ENCODE measurements at regions not wholly inside any gene's neighbourhood (a gene's known extent, or its start where the extent isn't known, plus 50 kb on each side); places are given as distances from the start of the nearest gene placed in this dataset.
"Not testable (repeated sequence)": the region's sequence is repeated elsewhere in the genome, so short reads cannot be mapped to it uniquely, and the experiment has no call there.

GRCh38 chr3:89957451-89957850, 850.0 kb downstream of the EPHA3 start:
- no peak overlapping the region for H3K27ac ChIP-seq (ENCODE audit: low read depth, low read length)
- no peak for DNase-seq
- no peak overlapping the region for H3K23ac ChIP-seq (ENCODE audit: low read length)
- no peak overlapping the region for H2BK15ac ChIP-seq (replicated peaks; ENCODE audit: low read depth)
- no peak overlapping the region for H3K4me3 ChIP-seq (ENCODE audit: low read length)
- no peaks in the 10 kb centered on the region for H3K79me2 ChIP-seq (ENCODE audit: control insufficient read depth, insufficient read depth, low read length)
- H3K9ac ChIP-seq (ENCODE audit: low read length), result no peak overlapping the region
- H2BK120ac ChIP-seq (ENCODE audit: low read depth, low read length), result no peak overlapping the region
- H2AK5ac ChIP-seq (ENCODE audit: low read length), result no peak overlapping the region
- no peak overlapping the region for H4K5ac ChIP-seq (ENCODE audit: low read length)
- no peaks in the 10 kb centered on the region for H3K36me3 ChIP-seq (ENCODE audit: control insufficient read depth, insufficient read depth, low read length)
- H4K8ac ChIP-seq (ENCODE audit: low read depth, low read length), result no peak overlapping the region
- no peaks in the 10 kb centered on the region for H3K79me1 ChIP-seq (ENCODE audit: low read length)
- no peak overlapping the region for H3K4me2 ChIP-seq (ENCODE audit: low read length)
- no peak overlapping the region for H3K56ac ChIP-seq (ENCODE audit: low read length)
- H3K18ac ChIP-seq (ENCODE audit: low read length), result no peak overlapping the region
- no peaks in the 10 kb centered on the region for H3K4me1 ChIP-seq (ENCODE audit: control insufficient read depth, low read depth, low read length)
- WGBS (ENCODE audit: extremely low coverage, insufficient coverage, low lambda C conversion rate), result no CpG with 5 or more reads among the region's 2 CpGs
- no peaks in the 10 kb centered on the region for H3K27me3 ChIP-seq (ENCODE audit: insufficient read depth, low read length, poor library complexity)
- H3K4ac ChIP-seq (ENCODE audit: low read depth, low read length), result no peak overlapping the region
- H2BK5ac ChIP-seq (ENCODE audit: low read length), result no peak overlapping the region

GRCh38 chr3:89958163-89958562, 850.7 kb downstream of the EPHA3 start:
- not testable (repeated sequence) for H2BK120ac ChIP-seq (ENCODE audit: low read depth, low read length); H3K23ac ChIP-seq (ENCODE audit: low read length); H3K56ac ChIP-seq (ENCODE audit: low read length); H3K4me1 ChIP-seq (ENCODE audit: control insufficient read depth, low read depth, low read length); H4K8ac ChIP-seq (ENCODE audit: low read depth, low read length); DNase-seq; H3K4me3 ChIP-seq (ENCODE audit: low read length); H2BK15ac ChIP-seq (replicated peaks; ENCODE audit: low read depth); H2AK5ac ChIP-seq (ENCODE audit: low read length); H3K36me3 ChIP-seq (ENCODE audit: control insufficient read depth, insufficient read depth, low read length); H3K27me3 ChIP-seq (ENCODE audit: insufficient read depth, low read length, poor library complexity); H3K9ac ChIP-seq (ENCODE audit: low read length); H3K79me2 ChIP-seq (ENCODE audit: control insufficient read depth, insufficient read depth, low read length); H3K79me1 ChIP-seq (ENCODE audit: low read length); H3K4me2 ChIP-seq (ENCODE audit: low read length); H2BK5ac ChIP-seq (ENCODE audit: low read length); H4K5ac ChIP-seq (ENCODE audit: low read length); H3K27ac ChIP-seq (ENCODE audit: low read depth, low read length); H3K18ac ChIP-seq (ENCODE audit: low read length)
- peak overlapping the region; percentile 20 for H3K4ac ChIP-seq (ENCODE audit: low read depth, low read length)
- no CpG with 5 or more reads among the region's 9 CpGs for WGBS (ENCODE audit: extremely low coverage, insufficient coverage, low lambda C conversion rate)

- Histone ChIP-seq H2AK5ac (ENCODE audit: low read length) (no peak overlapping the region), H2BK15ac (replicated peaks; ENCODE audit: low read depth) (no peak overlapping the region), H3K4me3 (ENCODE audit: low read length) (no peak overlapping the region), H3K79me1 (ENCODE audit: low read length) (no peaks in the 10 kb centered on the region), H3K36me3 (ENCODE audit: control insufficient read depth, insufficient read depth, low read length) (no peaks in the 10 kb centered on the region), H3K27me3 (ENCODE audit: insufficient read depth, low read length, poor library complexity) (no peaks in the 10 kb centered on the region), H4K8ac (ENCODE audit: low read depth, low read length) (no peak overlapping the region), H4K5ac (ENCODE audit: low read length) (no peak overlapping the region), H2BK120ac (ENCODE audit: low read depth, low read length) (no peak overlapping the region), H3K27ac (ENCODE audit: low read depth, low read length) (no peak overlapping the region), H3K4me1 (ENCODE audit: control insufficient read depth, low read depth, low read length) (no peaks in the 10 kb centered on the region), H3K4me2 (ENCODE audit: low read length) (no peak overlapping the region), H2BK5ac (ENCODE audit: low read length) (no peak overlapping the region), H3K79me2 (ENCODE audit: control insufficient read depth, insufficient read depth, low read length) (no peaks in the 10 kb centered on the region), H3K23ac (ENCODE audit: low read length) (no peak overlapping the region), H3K56ac (ENCODE audit: low read length) (no peak overlapping the region), H3K18ac (ENCODE audit: low read length) (no peak overlapping the region), H3K4ac (ENCODE audit: low read depth, low read length) (no peak overlapping the region), H3K9ac (ENCODE audit: low read length) (no peak overlapping the region)
- DNase-seq, result no peak
Observed at GRCh38 chr3:89964347-89964746, 856.9 kb downstream of the EPHA3 start.

- Histone ChIP-seq H2BK120ac (ENCODE audit: low read depth, low read length) (no peak overlapping the region), H4K5ac (ENCODE audit: low read length) (no peak overlapping the region), H3K79me1 (ENCODE audit: low read length) (no peaks in the 10 kb centered on the region), H3K56ac (ENCODE audit: low read length) (no peak overlapping the region), H3K27ac (ENCODE audit: low read depth, low read length) (no peak overlapping the region), H2AK5ac (ENCODE audit: low read length) (no peak overlapping the region), H3K4me2 (ENCODE audit: low read length) (no peak overlapping the region), H3K23ac (ENCODE audit: low read length) (no peak overlapping the region), H3K36me3 (ENCODE audit: control insufficient read depth, insufficient read depth, low read length) (no peaks in the 10 kb centered on the region), H3K79me2 (ENCODE audit: control insufficient read depth, insufficient read depth, low read length) (no peaks in the 10 kb centered on the region), H3K9ac (ENCODE audit: low read length) (no peak overlapping the region), H2BK5ac (ENCODE audit: low read length) (no peak overlapping the region), H3K4me3 (ENCODE audit: low read length) (no peak overlapping the region), H3K4me1 (ENCODE audit: control insufficient read depth, low read depth, low read length) (no peaks in the 10 kb centered on the region), H4K8ac (ENCODE audit: low read depth, low read length) (no peak overlapping the region), H2BK15ac (replicated peaks; ENCODE audit: low read depth) (no peak overlapping the region), H3K27me3 (ENCODE audit: insufficient read depth, low read length, poor library complexity) (no peaks in the 10 kb centered on the region), H3K4ac (ENCODE audit: low read depth, low read length) (no peak overlapping the region), H3K18ac (ENCODE audit: low read length) (no peak overlapping the region)
- 100% methylated on average over 3 of the region's 5 CpGs for WGBS (ENCODE audit: extremely low coverage, insufficient coverage, low lambda C conversion rate)
- no peak for DNase-seq
Observed at GRCh38 chr3:89966877-89967665, 859.6 kb downstream of the EPHA3 start.

- no peaks in the 10 kb centered on the region for H3K27me3 ChIP-seq (ENCODE audit: insufficient read depth, low read length, poor library complexity)
- WGBS (ENCODE audit: extremely low coverage, insufficient coverage, low lambda C conversion rate), result no CpG with 5 or more reads among the region's 2 CpGs
- H3K9ac ChIP-seq (ENCODE audit: low read length), result no peak overlapping the region
- H3K4me3 ChIP-seq (ENCODE audit: low read length), result no peak overlapping the region
- DNase-seq, result no peak
- no peak overlapping the region for H2AK5ac ChIP-seq (ENCODE audit: low read length)
- H3K4me1 ChIP-seq (ENCODE audit: control insufficient read depth, low read depth, low read length), result no peaks in the 10 kb centered on the region
- H3K18ac ChIP-seq (ENCODE audit: low read length), result no peak overlapping the region
- no peak overlapping the region for H3K23ac ChIP-seq (ENCODE audit: low read length)
- no peak overlapping the region for H2BK15ac ChIP-seq (replicated peaks; ENCODE audit: low read depth)
- H3K79me1 ChIP-seq (ENCODE audit: low read length), result no peaks in the 10 kb centered on the region
- no peak overlapping the region for H2BK5ac ChIP-seq (ENCODE audit: low read length)
- no peak overlapping the region for H3K27ac ChIP-seq (ENCODE audit: low read depth, low read length)
- H4K8ac ChIP-seq (ENCODE audit: low read depth, low read length), result no peak overlapping the region
- no peaks in the 10 kb centered on the region for H3K79me2 ChIP-seq (ENCODE audit: control insufficient read depth, insufficient read depth, low read length)
- H2BK120ac ChIP-seq (ENCODE audit: low read depth, low read length), result no peak overlapping the region
- no peak overlapping the region for H3K56ac ChIP-seq (ENCODE audit: low read length)
- H3K36me3 ChIP-seq (ENCODE audit: control insufficient read depth, insufficient read depth, low read length), result no peaks in the 10 kb centered on the region
- no peak overlapping the region for H3K4ac ChIP-seq (ENCODE audit: low read depth, low read length)
- no peak overlapping the region for H4K5ac ChIP-seq (ENCODE audit: low read length)
- no peak overlapping the region for H3K4me2 ChIP-seq (ENCODE audit: low read length)
Observed at GRCh38 chr3:89971329-89971728, 863.9 kb downstream of the EPHA3 start.

- H3K4me3 ChIP-seq (ENCODE audit: low read length), result no peak overlapping the region
- no peak overlapping the region for H4K8ac ChIP-seq (ENCODE audit: low read depth, low read length)
- H3K56ac ChIP-seq (ENCODE audit: low read length), result no peak overlapping the region
- no peaks in the 10 kb centered on the region for H3K4me1 ChIP-seq (ENCODE audit: control insufficient read depth, low read depth, low read length)
- no peak overlapping the region for H3K27ac ChIP-seq (ENCODE audit: low read depth, low read length)
- DNase-seq, result no peak
- WGBS (ENCODE audit: extremely low coverage, insufficient coverage, low lambda C conversion rate), result no CpG with 5 or more reads among the region's 2 CpGs
- H3K18ac ChIP-seq (ENCODE audit: low read length), result no peak overlapping the region
- no peak overlapping the region for H3K4ac ChIP-seq (ENCODE audit: low read depth, low read length)
- H4K5ac ChIP-seq (ENCODE audit: low read length), result no peak overlapping the region
- no peak overlapping the region for H2AK5ac ChIP-seq (ENCODE audit: low read length)
- H3K4me2 ChIP-seq (ENCODE audit: low read length), result no peak overlapping the region
- no peaks in the 10 kb centered on the region for H3K36me3 ChIP-seq (ENCODE audit: control insufficient read depth, insufficient read depth, low read length)
- H2BK120ac ChIP-seq (ENCODE audit: low read depth, low read length), result no peak overlapping the region
- H3K27me3 ChIP-seq (ENCODE audit: insufficient read depth, low read length, poor library complexity), result no peaks in the 10 kb centered on the region
- no peak overlapping the region for H2BK5ac ChIP-seq (ENCODE audit: low read length)
- no peak overlapping the region for H2BK15ac ChIP-seq (replicated peaks; ENCODE audit: low read depth)
- H3K79me1 ChIP-seq (ENCODE audit: low read length), result no peaks in the 10 kb centered on the region
- H3K9ac ChIP-seq (ENCODE audit: low read length), result no peak overlapping the region
- no peaks in the 10 kb centered on the region for H3K79me2 ChIP-seq (ENCODE audit: control insufficient read depth, insufficient read depth, low read length)
- H3K23ac ChIP-seq (ENCODE audit: low read length), result no peak overlapping the region
Observed at GRCh38 chr3:89973156-89973555, 865.7 kb downstream of the EPHA3 start.
